HCT116 (cell line): ENCODE measurements at regions not wholly inside any gene's neighbourhood (a gene's known extent, or its start where the extent isn't known, plus 50 kb on each side); places are given as distances from the start of the nearest gene placed in this dataset.

Experiments
- ATAC-seq: fragments of 200-7000 bp; cut with Tn5 transposase; 2 replicates; pipeline ENCODE4 v1.9.1; 2020; ENCODE audit warnings: mild to moderate bottlenecking, moderate library complexity
- BruUV-seq: library from RNA; stranded (reverse); fragments of 400-500 nt; replicated peaks from 2 replicates; lab custom pipeline; 2021; lab: Mats Ljungman, UMichigan
- CTCF ChIA-PET: fragments of 300-600 bp; sonication (Branson Sonifier 250); formaldehyde crosslinking; loops from one replicate; lab custom pipeline; 2021; ENCODE audit warnings: antibody characterized with exemption; lab: Charles Lee
- POLR2A ChIA-PET: fragments of 300-600, 350-600 bp; sonication (Branson Sonifier 250); formaldehyde crosslinking; loops from one replicate; lab custom pipeline; 2021; ENCODE audit warnings: antibody characterized with exemption; lab: Charles Lee
- RAD21 ChIA-PET, 2 experiments: fragments of 300-600 bp; sonication (Branson Sonifier 250); formaldehyde crosslinking; loops; one replicate each; lab custom pipeline; 2023; ENCODE audit warnings: low total read pairs in 2 of 2; ENCODE audit not compliant: uncharacterized antibody in 2 of 2, unreplicated experiment in 2 of 2, low non-redundant PET in 1 of 2; lab: Charles Lee
- DNase-seq: peaks from one replicate; pipeline ENCODE4 v3.0.0-alpha.2; 2010; ENCODE audit warnings: low read depth, low spot score
- H2AFZ ChIP-seq: fragments of 200-600 bp; shearing (Covaris generic), sonication (generic); 2 replicates; pipeline ENCODE4 v1.6.1; 2017; ENCODE audit warnings: low read depth, mixed run types, mixed read lengths, antibody characterized with exemption, low read length; ENCODE audit not compliant: poor library complexity, severe bottlenecking
- H3K27ac ChIP-seq: 2 replicates; pipeline ENCODE4 v1.5.1; 2012; ENCODE audit warnings: low read depth, low read length
- H3K27me3 ChIP-seq: fragments of 200-600 bp; sonication (generic); 2 replicates; pipeline ENCODE4 v1.6.1; 2016; ENCODE audit warnings: mixed run types, low read length, mixed read lengths; ENCODE audit not compliant: insufficient read depth
- H3K36me3 ChIP-seq, 2 experiments: fragments of 200-500 bp in 1 of 2; fragments of 200-600 bp in 1 of 2; sonication (Bioruptor generic) in 1 of 2; sonication (generic) in 1 of 2; 2 replicates each; pipeline versions ENCODE4 v1.5.1 to v1.6.1; 2014 to 2016; ENCODE audit warnings: low read length in 2 of 2, inconsistent platforms in 1 of 2, mixed read lengths in 1 of 2, mixed run types in 1 of 2; ENCODE audit not compliant: insufficient read depth in 2 of 2, control insufficient read depth in 1 of 2
- H3K4me1 ChIP-seq, 2 experiments: fragments of 200-600 bp in 1 of 2; sonication (generic) in 1 of 2; 2 replicates each; pipeline versions ENCODE4 v1.5.1 to v1.6.1; 2012 to 2017; ENCODE audit warnings: low read length in 2 of 2, inconsistent platforms in 1 of 2, mild to moderate bottlenecking in 1 of 2, mixed read lengths in 1 of 2, mixed run types in 1 of 2, moderate library complexity in 1 of 2; ENCODE audit not compliant: insufficient read depth in 2 of 2, control insufficient read depth in 1 of 2
- H3K4me2 ChIP-seq: fragments of 200-600 bp; sonication (generic); 2 replicates; pipeline ENCODE4 v1.6.1; 2017; ENCODE audit warnings: mixed run types, low read length, mixed read lengths
- H3K4me3 ChIP-seq, 2 experiments: fragments of 200-600 bp in 1 of 2; sonication (generic) in 1 of 2; replicated peaks in 1 of 2; 2 replicates each; pipeline ENCODE4 v1.5.1; 2011 to 2016; ENCODE audit warnings: low read length in 2 of 2, control low read depth in 1 of 2, low read depth in 1 of 2, mild to moderate bottlenecking in 1 of 2, mixed read lengths in 1 of 2, mixed run types in 1 of 2
- H3K79me2 ChIP-seq: fragments of 200-600 bp; sonication (generic); 2 replicates; pipeline ENCODE4 v1.6.1; 2017; ENCODE audit warnings: mild to moderate bottlenecking, mixed run types, low read length, moderate library complexity, mixed read lengths; ENCODE audit not compliant: insufficient read depth
- H3K9ac ChIP-seq: fragments of 200-600 bp; sonication (generic); 2 replicates; pipeline ENCODE4 v1.6.1; 2016; ENCODE audit warnings: low read length, mixed read lengths
- H3K9me2 ChIP-seq: fragments of 200-600 bp; sonication (generic), shearing (Covaris generic); 2 replicates; pipeline ENCODE4 v1.6.1; 2017; ENCODE audit warnings: mixed run types, mild to moderate bottlenecking, moderate library complexity; ENCODE audit not compliant: insufficient read depth
- H3K9me3 ChIP-seq, 2 experiments: fragments of 200-500 bp in 1 of 2; fragments of 200-600 bp in 1 of 2; sonication (Bioruptor generic) in 1 of 2; sonication (generic) in 1 of 2; 2 replicates each; pipeline ENCODE4 v1.6.1; 2014 to 2017; ENCODE audit warnings: low read length in 2 of 2, mixed read lengths in 2 of 2, inconsistent platforms in 1 of 2, low read depth in 1 of 2, mild to moderate bottlenecking in 1 of 2, mixed run types in 1 of 2, moderate library complexity in 1 of 2; ENCODE audit not compliant: control insufficient read depth in 1 of 2, insufficient read depth in 1 of 2
- H4K20me1 ChIP-seq: fragments of 200-600 bp; sonication (generic), shearing (Covaris generic); 2 replicates; pipeline ENCODE4 v1.6.1; 2017; ENCODE audit warnings: mixed run types, mild to moderate bottlenecking, moderate library complexity; ENCODE audit not compliant: insufficient read depth
- CTCF ChIP-seq, 3 experiments: fragments of 200-600 bp in 1 of 3; sonication (generic) in 1 of 3; IDR thresholded peaks in 2 of 3; conservative IDR thresholded peaks in 1 of 3; 2 replicates each; pipeline ENCODE4 v1.5.1; 2012 to 2017; ENCODE audit warnings: low read depth in 2 of 3, low read length in 2 of 3, antibody characterized with exemption in 1 of 3, borderline replicate concordance in 1 of 3, control low read depth in 1 of 3, mild to moderate bottlenecking in 1 of 3, mixed read lengths in 1 of 3, mixed run types in 1 of 3, moderate library complexity in 1 of 3; ENCODE audit not compliant: insufficient read depth in 1 of 3
- EZH2 ChIP-seq: fragments of 200-600 bp; sonication (generic); IDR thresholded peaks from 2 replicates; pipeline ENCODE4 v1.6.1; 2017; ENCODE audit warnings: antibody characterized with exemption, mixed run types
- EZH2phosphoT487 ChIP-seq: fragments of 200-600 bp; IDR thresholded peaks from 2 replicates; pipeline ENCODE4 v1.6.1; 2018; ENCODE audit warnings: antibody characterized with exemption, borderline replicate concordance
- JUND ChIP-seq: IDR thresholded peaks from 2 replicates; pipeline ENCODE4 v1.6.1; 2012
- POLR2A ChIP-seq: IDR thresholded peaks from 2 replicates; pipeline ENCODE4 v1.7.0; 2011; ENCODE audit warnings: borderline replicate concordance; ENCODE audit not compliant: insufficient read depth, insufficient read length; ENCODE audit errors: extremely low read depth
- POLR2AphosphoS5 ChIP-seq: IDR thresholded peaks from 2 replicates; pipeline ENCODE4 v1.6.1; 2011; ENCODE audit warnings: mild to moderate bottlenecking, low read depth, low read length, moderate library complexity
- RAD21 ChIP-seq: IDR thresholded peaks from 2 replicates; pipeline ENCODE4 v1.6.1; 2012; ENCODE audit warnings: low read depth, mild to moderate bottlenecking
- SP1 ChIP-seq: IDR thresholded peaks from 2 replicates; pipeline ENCODE4 v1.6.1; 2012; ENCODE audit warnings: low read depth
- SRF ChIP-seq: IDR thresholded peaks from 2 replicates; pipeline ENCODE4 v1.6.1; 2012; ENCODE audit warnings: low read depth
- TCF7L2 ChIP-seq: IDR thresholded peaks from 2 replicates; pipeline ENCODE4 v1.7.0; 2011; ENCODE audit warnings: borderline replicate concordance, inconsistent platforms; ENCODE audit not compliant: insufficient read depth, insufficient read length; ENCODE audit errors: extremely low read depth
- ZBTB33 ChIP-seq: IDR thresholded peaks from 2 replicates; pipeline ENCODE4 v1.6.1; 2011; ENCODE audit warnings: mild to moderate bottlenecking, low read length, moderate library complexity; ENCODE audit not compliant: insufficient replicate concordance; ENCODE audit errors: extremely low read depth
- ZFX ChIP-seq: fragments of 450-650 bp; IDR thresholded peaks from 2 replicates; pipeline ENCODE4 v1.6.1; 2017
- intact Hi-C: fragments of 100-400 bp; cut with micrococcal nuclease; formaldehyde crosslinking; loops from 2 replicates; pipeline ENCODE4 v1.10.0; 2022
- TF ChIP-seq, protein P1 (sequence below): IDR thresholded peaks from 2 replicates; pipeline ENCODE4 v1.6.1; 2012
- TF ChIP-seq, protein P2 (sequence below): IDR thresholded peaks from 2 replicates; pipeline ENCODE4 v1.6.1; 2012

- H3K9ac ChIP-seq: no peak overlapping the region
- no peaks in the 10 kb centered on the region for H3K79me2 ChIP-seq
- intact Hi-C loops: no loop called here
- DNase-seq (peak; percentile 16), ATAC-seq (peak; percentile 94)
- no peaks in the 10 kb centered on the region for H4K20me1 ChIP-seq
- CTCF ChIA-PET: interaction anchor here (1.0 to 1.1 kb wide), 2 partner anchors 12 to 18 kb away, joined by 3 to 6 read pairs; no protein-coding TSS in a partner anchor
- no peak overlapping the region for H3K4me2 ChIP-seq
- RAD21 ChIA-PET: no interaction called here
- no peak overlapping the region for H2AFZ ChIP-seq
- H3K36me3 ChIP-seq: no peaks in the 10 kb centered on the region
- POLR2A ChIA-PET: no interaction called here
- H3K9me2 ChIP-seq: no peaks in the 10 kb centered on the region
- no peak overlapping the region for H3K27ac ChIP-seq
- H3K4me1 ChIP-seq: no peaks in the 10 kb centered on the region
- BruUV-seq: no TSS peak
- TF ChIP-seq ZFX: no peak
- no peak for TF ChIP-seq EZH2
- no peak for TF ChIP-seq ZBTB33
- peak; percentile 14; the same call in 1 of the 2 replicates for TF ChIP-seq RAD21
- TF ChIP-seq SRF: no peak
- TF ChIP-seq, protein P1, sequence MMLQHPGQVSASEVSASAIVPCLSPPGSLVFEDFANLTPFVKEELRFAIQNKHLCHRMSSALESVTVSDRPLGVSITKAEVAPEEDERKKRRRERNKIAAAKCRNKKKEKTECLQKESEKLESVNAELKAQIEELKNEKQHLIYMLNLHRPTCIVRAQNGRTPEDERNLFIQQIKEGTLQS: no peak
- TF ChIP-seq TCF7L2: no peak
- no peak for TF ChIP-seq POLR2A
- TF ChIP-seq CTCF (IDR thresholded peaks at IDR 0.05 in 2 of 3, conservative IDR thresholded peaks at IDR 0.05 in 1 of 3; ENCODE audit: borderline replicate concordance in 1 of 3, insufficient read depth in 1 of 3, low read depth in 2 of 3, low read length in 2 of 3): peak in 2 of 3 experiments; percentile 47 to 50; a peak in 4 of 6 replicates
- TF ChIP-seq, protein P2, sequence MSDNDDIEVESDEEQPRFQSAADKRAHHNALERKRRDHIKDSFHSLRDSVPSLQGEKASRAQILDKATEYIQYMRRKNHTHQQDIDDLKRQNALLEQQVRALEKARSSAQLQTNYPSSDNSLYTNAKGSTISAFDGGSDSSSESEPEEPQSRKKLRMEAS: no peak
- TF ChIP-seq JUND: no peak
- no peak for TF ChIP-seq SP1
- no peak for TF ChIP-seq POLR2AphosphoS5
- TF ChIP-seq EZH2phosphoT487: no peak
- no peak overlapping the region for H3K4me3 ChIP-seq
- peaks cover 18% of the 10 kb centered on the region for H3K27me3 ChIP-seq
- H3K9me3 ChIP-seq: no peaks in the 10 kb centered on the region
Measured at GRCh38 chr13:46992383-46992952, 95.6 kb upstream of the HTR2A start.
